CD4-positive, alpha-beta T cell (primary cell): ENCODE measurements at regions not wholly inside any gene's neighbourhood (a gene's known extent, or its start where the extent isn't known, plus 50 kb on each side); places are given as distances from the start of the nearest gene placed in this dataset.

ENCODE experiments used
- ATAC-seq: fragments of 200-7000 bp; cut with Tn5 transposase; one replicate; pipeline ENCODE4 v1.10.0; 2022; ENCODE audit warnings: mild to moderate bottlenecking; ENCODE audit not compliant: poor library complexity
- CTCF ChIA-PET: fragments of 350-600 bp; sonication (Branson Sonifier 250); formaldehyde crosslinking; loops from one replicate; lab custom pipeline; 2021; ENCODE audit warnings: antibody characterized with exemption, inconsistent platforms; lab: Charles Lee
- POLR2A ChIA-PET: fragments of 350-600 bp; sonication (Branson Sonifier 250); formaldehyde crosslinking; loops from one replicate; lab custom pipeline; 2021; ENCODE audit warnings: antibody characterized with exemption, inconsistent platforms; lab: Charles Lee
- DNase-seq, 14 experiments: peaks; one replicate each; pipeline ENCODE4 v3.0.0-alpha.2; 2013 to 2020; ENCODE audit warnings: mixed read lengths in 2 of 14
- H3K27ac ChIP-seq, 2 donors: one replicate each; pipeline versions ENCODE4 v1.5.1 to v1.7.0; 2013; ENCODE audit warnings: low read length in 2 of 2, low read depth in 1 of 2, mild to moderate bottlenecking in 1 of 2
- H3K27me3 ChIP-seq, 2 experiments: 1 replicate in 1 of 2; 2 replicates in 1 of 2; pipeline versions ENCODE4 v1.6.1 to v1.7.0; 2013; ENCODE audit warnings: low read length in 2 of 2, control low read depth in 1 of 2, mild to moderate bottlenecking in 1 of 2, moderate library complexity in 1 of 2; ENCODE audit not compliant: insufficient read depth in 2 of 2, control insufficient read depth in 1 of 2
- H3K36me3 ChIP-seq: one replicate; pipeline ENCODE4 v1.6.1; 2013; ENCODE audit warnings: low read length, control low read depth; ENCODE audit not compliant: insufficient read depth
- H3K4me1 ChIP-seq: one replicate; pipeline ENCODE4 v1.6.1; 2013; ENCODE audit warnings: low read length, control low read depth; ENCODE audit not compliant: insufficient read depth
- H3K4me3 ChIP-seq: one replicate; pipeline ENCODE4 v1.5.1; 2013; ENCODE audit warnings: mild to moderate bottlenecking, low read length, moderate library complexity
- H3K9me3 ChIP-seq, 2 experiments: 1 replicate in 1 of 2; 2 replicates in 1 of 2; pipeline versions ENCODE4 v1.6.1 to v1.7.0; 2013; ENCODE audit warnings: low read length in 2 of 2, mild to moderate bottlenecking in 2 of 2, control low read depth in 1 of 2, moderate library complexity in 1 of 2; ENCODE audit not compliant: control insufficient read depth in 1 of 2, insufficient read depth in 1 of 2
- H3K27ac Mint-ChIP-seq: one replicate; pipeline ENCODE4 v1.8.0; 2020; ENCODE audit warnings: mixed read lengths
- H3K27me3 Mint-ChIP-seq: one replicate; pipeline ENCODE4 v1.8.0; 2021; ENCODE audit warnings: mixed read lengths
- H3K36me3 Mint-ChIP-seq: one replicate; pipeline ENCODE4 v1.8.0; 2021; ENCODE audit warnings: low read depth, mixed read lengths
- H3K4me1 Mint-ChIP-seq: one replicate; pipeline ENCODE4 v1.8.0; 2021; ENCODE audit warnings: low read depth, mixed read lengths
- H3K4me3 Mint-ChIP-seq: one replicate; pipeline ENCODE4 v1.8.0; 2020; ENCODE audit warnings: mild to moderate bottlenecking, mixed read lengths
- H3K9me3 Mint-ChIP-seq: one replicate; pipeline ENCODE4 v1.8.0; 2020; ENCODE audit warnings: mixed read lengths
- CTCF ChIP-seq: fragments of 200-600 bp; IDR thresholded peaks from one replicate; pipeline ENCODE4 v1.8.0; 2022; ENCODE audit warnings: antibody characterized with exemption, mild to moderate bottlenecking
- intact Hi-C, 2 experiments: fragments of 100-400 bp; cut with DNase I in 1 of 2; cut with micrococcal nuclease in 1 of 2; formaldehyde crosslinking; loops; one replicate each; pipeline versions ENCODE4 v1.15.1 to v1.9.0; 2023 to 2025; cut with DNase I, micrococcal nuclease

GRCh38 chr7:33845991-33846509, 59.3 kb upstream of the BMPER start:
- Histone ChIP-seq H3K27ac (no peak overlapping the region), H3K27me3 (no peaks in the 10 kb centered on the region), H3K36me3 (no peaks in the 10 kb centered on the region), H3K4me1 (no peaks in the 10 kb centered on the region), H3K4me3 (no peak overlapping the region), H3K9me3 (no peaks in the 10 kb centered on the region)
- Mint-ChIP-seq H3K4me3 (no peak overlapping the region), H3K27ac (no peak overlapping the region), H3K27me3 (no peaks in the 10 kb centered on the region), H3K36me3 (no peaks in the 10 kb centered on the region), H3K9me3 (peaks cover 2% of the 10 kb centered on the region), H3K4me1 (no peaks in the 10 kb centered on the region)
- DNase-seq (no peak), ATAC-seq (no peak)
- intact Hi-C loops, result no loop called here
- ChIA-PET POLR2A (no interaction called here), CTCF (no interaction called here)
- TF ChIP-seq CTCF, result no peak

GRCh38 chr7:33849004-33849403, 56.3 kb upstream of the BMPER start:
- H3K9me3 Mint-ChIP-seq, result peaks cover 2% of the 10 kb centered on the region
- H3K27me3 ChIP-seq, result no peaks in the 10 kb centered on the region
- intact Hi-C loops, result no loop called here
- ATAC-seq (no peak), DNase-seq (no peak)
- no peaks in the 10 kb centered on the region for H3K4me1 ChIP-seq
- TF ChIP-seq CTCF, result no peak
- no peak overlapping the region for H3K4me3 Mint-ChIP-seq
- ChIA-PET CTCF (no interaction called here), POLR2A (no interaction called here)
- H3K27me3 Mint-ChIP-seq, result peaks cover 7% of the 10 kb centered on the region
- no peaks in the 10 kb centered on the region for H3K36me3 Mint-ChIP-seq
- no peaks in the 10 kb centered on the region for H3K36me3 ChIP-seq
- no peaks in the 10 kb centered on the region for H3K4me1 Mint-ChIP-seq
- no peak overlapping the region for H3K4me3 ChIP-seq
- no peak overlapping the region for H3K27ac ChIP-seq
- H3K27ac Mint-ChIP-seq, result no peak overlapping the region
- no peaks in the 10 kb centered on the region for H3K9me3 ChIP-seq

DNA sequence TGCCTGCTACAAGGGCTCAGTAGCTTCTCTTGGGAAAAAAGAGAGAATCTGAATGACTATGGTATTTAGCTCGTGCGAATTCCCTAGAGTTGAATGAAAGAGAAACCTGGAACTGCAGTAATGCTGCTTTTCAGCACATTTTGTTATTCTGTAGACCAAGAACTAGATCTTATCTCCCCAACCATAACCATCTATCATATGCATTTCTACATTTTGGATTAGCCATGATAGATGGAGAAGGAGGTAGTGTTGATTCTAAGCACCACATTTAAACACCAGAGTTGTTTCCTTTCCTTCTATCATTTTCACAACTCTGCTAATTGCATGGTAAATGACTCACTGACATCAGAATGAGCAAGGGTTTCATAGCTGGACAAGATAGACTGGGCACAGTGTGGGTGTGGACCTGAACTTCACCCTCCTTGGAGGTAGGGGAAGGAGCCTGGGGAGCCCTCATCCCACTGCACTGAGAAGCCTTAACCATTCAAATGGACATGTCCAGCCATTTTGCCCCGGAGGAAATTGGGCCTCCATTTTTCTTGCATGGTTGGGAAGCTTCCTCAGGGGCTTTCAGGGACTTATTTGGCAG, 55.3 kb upstream of the BMPER start:
- no peaks in the 10 kb centered on the region for H3K4me1 Mint-ChIP-seq

More for the DNA sequence above, 55.3 kb upstream of the BMPER start:
- Histone ChIP-seq H3K36me3 (no peaks in the 10 kb centered on the region), H3K27ac (no peak overlapping the region), H3K4me1 (no peaks in the 10 kb centered on the region), H3K4me3 (no peak overlapping the region), H3K9me3 (no peaks in the 10 kb centered on the region), H3K27me3 (no peaks in the 10 kb centered on the region)
- ChIA-PET POLR2A (no interaction called here), CTCF (no interaction called here)
- TF ChIP-seq CTCF, result no peak
- DNase-seq (no peak), ATAC-seq (no peak)
- H3K27ac Mint-ChIP-seq, result no peak overlapping the region
- H3K4me3 Mint-ChIP-seq, result no peak overlapping the region
- H3K9me3 Mint-ChIP-seq, result peaks cover under 1% of the 10 kb centered on the region
- intact Hi-C loops, result no loop called here
- H3K27me3 Mint-ChIP-seq, result peaks cover 17% of the 10 kb centered on the region
- H3K36me3 Mint-ChIP-seq, result no peaks in the 10 kb centered on the region
